ENCODE measurements at regions not wholly inside any gene's neighbourhood (a gene's known extent, or its start where the extent isn't known, plus 50 kb on each side); places are given as distances from the start of the nearest gene placed in this dataset.

DNA sequence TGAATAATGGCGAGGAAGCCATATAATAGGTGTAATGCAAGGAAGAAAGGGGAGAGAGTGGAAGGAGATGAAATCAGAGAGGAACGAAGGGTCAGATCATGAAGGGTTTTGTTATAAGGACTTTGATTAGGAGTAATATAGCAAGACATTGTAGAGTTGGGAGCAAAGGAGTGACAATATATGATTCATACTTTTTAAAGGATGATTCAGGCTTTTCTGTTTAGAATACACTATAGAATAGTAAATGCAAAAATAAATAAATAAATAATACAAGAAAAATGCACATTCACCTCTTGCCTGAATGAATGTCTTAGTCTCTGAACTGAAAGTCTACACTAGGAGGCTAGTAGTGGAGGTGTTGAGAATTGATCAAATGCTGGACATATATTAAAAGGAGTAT is 1524.4 kb upstream of the AGA start:
- no peak for TF ChIP-seq POLR2AphosphoS5 (IDR thresholded peaks at IDR 0.05)
- TF ChIP-seq, protein P1, sequence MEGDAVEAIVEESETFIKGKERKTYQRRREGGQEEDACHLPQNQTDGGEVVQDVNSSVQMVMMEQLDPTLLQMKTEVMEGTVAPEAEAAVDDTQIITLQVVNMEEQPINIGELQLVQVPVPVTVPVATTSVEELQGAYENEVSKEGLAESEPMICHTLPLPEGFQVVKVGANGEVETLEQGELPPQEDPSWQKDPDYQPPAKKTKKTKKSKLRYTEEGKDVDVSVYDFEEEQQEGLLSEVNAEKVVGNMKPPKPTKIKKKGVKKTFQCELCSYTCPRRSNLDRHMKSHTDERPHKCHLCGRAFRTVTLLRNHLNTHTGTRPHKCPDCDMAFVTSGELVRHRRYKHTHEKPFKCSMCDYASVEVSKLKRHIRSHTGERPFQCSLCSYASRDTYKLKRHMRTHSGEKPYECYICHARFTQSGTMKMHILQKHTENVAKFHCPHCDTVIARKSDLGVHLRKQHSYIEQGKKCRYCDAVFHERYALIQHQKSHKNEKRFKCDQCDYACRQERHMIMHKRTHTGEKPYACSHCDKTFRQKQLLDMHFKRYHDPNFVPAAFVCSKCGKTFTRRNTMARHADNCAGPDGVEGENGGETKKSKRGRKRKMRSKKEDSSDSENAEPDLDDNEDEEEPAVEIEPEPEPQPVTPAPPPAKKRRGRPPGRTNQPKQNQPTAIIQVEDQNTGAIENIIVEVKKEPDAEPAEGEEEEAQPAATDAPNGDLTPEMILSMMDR (IDR thresholded peaks at IDR 0.05 in 8 of 11, conservative IDR thresholded peaks at IDR 0.05 in 3 of 11), result no peak
